ENCODE measurements at regions not wholly inside any gene's neighbourhood (a gene's known extent, or its start where the extent isn't known, plus 50 kb on each side); places are given as distances from the start of the nearest gene placed in this dataset.

- no peak for TF ChIP-seq EZH2 (IDR thresholded peaks at IDR 0.05; ENCODE audit: insufficient read depth, low read length)
- no peak for TF ChIP-seq CTCF (IDR thresholded peaks at IDR 0.05; ENCODE audit: insufficient read depth, low read depth, low read length)
Measured at GRCh38 chr10:4686644-4686996, 139.4 kb upstream of the AKR1E2 start.
